ENCODE measurements at regions not wholly inside any gene's neighbourhood (a gene's known extent, or its start where the extent isn't known, plus 50 kb on each side); places are given as distances from the start of the nearest gene placed in this dataset.
"Not testable (repeated sequence)": the region's sequence is repeated elsewhere in the genome, so short reads cannot be mapped to it uniquely, and the experiment has no call there.

- Histone ChIP-seq H3K9me3 (ENCODE audit: control insufficient read depth in 2 of 3, insufficient read depth in 1 of 3, low read length in 3 of 3) (no peaks in the 10 kb centered on the region), H3K9ac (ENCODE audit: low read length in 3 of 3) (no peak overlapping the region), H3K4me1 (ENCODE audit: control insufficient read depth in 2 of 3, insufficient read depth in 2 of 3, low read depth in 1 of 3, low read length in 3 of 3) (no peaks in the 10 kb centered on the region), H3K27ac (ENCODE audit: low read depth in 2 of 2, low read length in 2 of 2) (no peak overlapping the region), H3K36me3 (ENCODE audit: control insufficient read depth in 2 of 3, insufficient read depth in 3 of 3, low read length in 3 of 3) (no peaks in the 10 kb centered on the region), H3K27me3 (ENCODE audit: control insufficient read depth, insufficient read depth, low read length) (no peaks in the 10 kb centered on the region), H3K4me3 (ENCODE audit: low read length in 3 of 3) (no peak overlapping the region)
- DNase-seq (peak in 1 of 5 donors; percentile 56), FAIRE-seq (no peak)
- TF ChIP-seq CTCF (IDR thresholded peaks at IDR 0.05; ENCODE audit: borderline replicate concordance, extremely low read depth, insufficient read depth): no peak
- intact Hi-C loops (cut with DNase I): no loop called here
Measured at GRCh38 chr10:121379013-121379412, 219.2 kb downstream of the FGFR2 start.

GRCh38 chr10:121380211-121380610 lies 218.0 kb downstream of the FGFR2 start:
- no peak overlapping the region for H3K4me3 ChIP-seq (ENCODE audit: low read length in 3 of 3)
- no peak for FAIRE-seq

GRCh38 chr10:121382029-121382520 lies 216.2 kb downstream of the FGFR2 start:
- H3K4me3 ChIP-seq (ENCODE audit: low read length in 3 of 3); H3K27me3 ChIP-seq (ENCODE audit: control insufficient read depth, insufficient read depth, low read length); intact Hi-C loops (cut with DNase I); DNase-seq; H3K27ac ChIP-seq (ENCODE audit: low read depth in 2 of 2, low read length in 2 of 2); FAIRE-seq; H3K36me3 ChIP-seq (ENCODE audit: control insufficient read depth in 2 of 3, insufficient read depth in 3 of 3, low read length in 3 of 3); H3K9ac ChIP-seq (ENCODE audit: low read length in 3 of 3); H3K9me3 ChIP-seq (ENCODE audit: control insufficient read depth in 2 of 3, insufficient read depth in 1 of 3, low read length in 3 of 3); H3K4me1 ChIP-seq (ENCODE audit: control insufficient read depth in 2 of 3, insufficient read depth in 2 of 3, low read depth in 1 of 3, low read length in 3 of 3): not testable (repeated sequence)

More at GRCh38 chr10:121380211-121380610, 218.0 kb downstream of the FGFR2 start:
- no peak overlapping the region for H3K9ac ChIP-seq (ENCODE audit: low read length in 3 of 3)
- H3K9me3 ChIP-seq (ENCODE audit: control insufficient read depth in 2 of 3, insufficient read depth in 1 of 3, low read length in 3 of 3): no peaks in the 10 kb centered on the region
- no peak for DNase-seq
- no peak for TF ChIP-seq CTCF (IDR thresholded peaks at IDR 0.05; ENCODE audit: borderline replicate concordance, extremely low read depth, insufficient read depth)
- no peak overlapping the region for H3K27ac ChIP-seq (ENCODE audit: low read depth in 2 of 2, low read length in 2 of 2)
- intact Hi-C loops (cut with DNase I): no loop called here
- no peaks in the 10 kb centered on the region for H3K36me3 ChIP-seq (ENCODE audit: control insufficient read depth in 2 of 3, insufficient read depth in 3 of 3, low read length in 3 of 3)
- H3K4me1 ChIP-seq (ENCODE audit: control insufficient read depth in 2 of 3, insufficient read depth in 2 of 3, low read depth in 1 of 3, low read length in 3 of 3): no peaks in the 10 kb centered on the region
- H3K27me3 ChIP-seq (ENCODE audit: control insufficient read depth, insufficient read depth, low read length): no peaks in the 10 kb centered on the region

- Histone ChIP-seq H3K27me3 (ENCODE audit: control insufficient read depth, insufficient read depth, low read length) (no peaks in the 10 kb centered on the region), H3K9me3 (ENCODE audit: control insufficient read depth in 2 of 3, insufficient read depth in 1 of 3, low read length in 3 of 3) (no peaks in the 10 kb centered on the region), H3K9ac (ENCODE audit: low read length in 3 of 3) (no peak overlapping the region), H3K4me1 (ENCODE audit: control insufficient read depth in 2 of 3, insufficient read depth in 2 of 3, low read depth in 1 of 3, low read length in 3 of 3) (no peaks in the 10 kb centered on the region), H3K27ac (ENCODE audit: low read depth in 2 of 2, low read length in 2 of 2) (no peak overlapping the region), H3K4me3 (ENCODE audit: low read length in 3 of 3) (no peak overlapping the region), H3K36me3 (ENCODE audit: control insufficient read depth in 2 of 3, insufficient read depth in 3 of 3, low read length in 3 of 3) (no peaks in the 10 kb centered on the region)
- no peak for FAIRE-seq
- DNase-seq: no peak
- no peak for TF ChIP-seq CTCF (IDR thresholded peaks at IDR 0.05; ENCODE audit: borderline replicate concordance, extremely low read depth, insufficient read depth)
- intact Hi-C loops (cut with DNase I): no loop called here
Measured at GRCh38 chr10:121385136-121385535, 213.1 kb downstream of the FGFR2 start.

Measured in kidney (tissue), 13 donors.